ENCODE measurements at regions not wholly inside any gene's neighbourhood (a gene's known extent, or its start where the extent isn't known, plus 50 kb on each side); places are given as distances from the start of the nearest gene placed in this dataset.

DNA sequence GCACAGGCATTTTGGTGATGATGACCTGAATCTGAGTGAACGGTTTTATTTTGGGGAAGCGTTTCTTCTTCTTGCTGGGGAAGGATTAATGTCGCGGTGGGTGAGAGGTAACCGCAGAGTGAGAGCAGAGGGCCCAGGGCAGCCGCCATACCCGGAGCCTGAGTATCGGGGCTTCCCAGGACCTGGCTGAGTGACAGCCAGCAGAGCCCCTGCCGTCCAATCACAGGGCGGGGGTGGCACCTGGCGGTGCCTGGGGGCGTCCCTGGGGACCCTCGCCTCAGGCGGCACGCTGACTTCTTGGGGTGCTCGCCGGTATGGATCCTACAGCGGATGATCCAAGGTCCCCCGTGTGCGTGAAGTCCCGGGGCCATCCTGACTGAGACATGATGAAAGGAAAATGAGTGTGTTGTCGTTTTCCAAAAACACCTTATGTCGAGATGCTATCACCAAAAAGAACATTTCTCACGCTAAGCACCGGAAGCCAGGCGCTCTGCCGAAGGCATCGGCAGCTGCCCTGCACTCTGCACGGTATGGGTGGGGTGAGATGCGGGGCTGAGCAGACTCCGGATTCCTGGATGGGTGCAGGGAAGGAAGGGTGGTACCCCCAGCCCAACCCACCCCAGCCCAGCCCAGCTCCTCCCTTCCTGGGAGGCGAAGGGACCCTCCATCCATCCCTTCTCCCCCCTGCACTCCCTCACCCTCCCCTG is 227.9 kb upstream of the SHH start:
- TF ChIP-seq, protein P1, sequence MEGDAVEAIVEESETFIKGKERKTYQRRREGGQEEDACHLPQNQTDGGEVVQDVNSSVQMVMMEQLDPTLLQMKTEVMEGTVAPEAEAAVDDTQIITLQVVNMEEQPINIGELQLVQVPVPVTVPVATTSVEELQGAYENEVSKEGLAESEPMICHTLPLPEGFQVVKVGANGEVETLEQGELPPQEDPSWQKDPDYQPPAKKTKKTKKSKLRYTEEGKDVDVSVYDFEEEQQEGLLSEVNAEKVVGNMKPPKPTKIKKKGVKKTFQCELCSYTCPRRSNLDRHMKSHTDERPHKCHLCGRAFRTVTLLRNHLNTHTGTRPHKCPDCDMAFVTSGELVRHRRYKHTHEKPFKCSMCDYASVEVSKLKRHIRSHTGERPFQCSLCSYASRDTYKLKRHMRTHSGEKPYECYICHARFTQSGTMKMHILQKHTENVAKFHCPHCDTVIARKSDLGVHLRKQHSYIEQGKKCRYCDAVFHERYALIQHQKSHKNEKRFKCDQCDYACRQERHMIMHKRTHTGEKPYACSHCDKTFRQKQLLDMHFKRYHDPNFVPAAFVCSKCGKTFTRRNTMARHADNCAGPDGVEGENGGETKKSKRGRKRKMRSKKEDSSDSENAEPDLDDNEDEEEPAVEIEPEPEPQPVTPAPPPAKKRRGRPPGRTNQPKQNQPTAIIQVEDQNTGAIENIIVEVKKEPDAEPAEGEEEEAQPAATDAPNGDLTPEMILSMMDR (conservative IDR thresholded peaks at IDR 0.05; ENCODE audit: low read depth, low read length) = no peak
- TF ChIP-seq RAD21 (IDR thresholded peaks at IDR 0.05; ENCODE audit: low read length) (no peak), SMC3 (IDR thresholded peaks at IDR 0.05; ENCODE audit: low read depth, low read length) (no peak), POLR2A (IDR thresholded peaks at IDR 0.05; ENCODE audit: low read depth, low read length) (no peak), MAZ (IDR thresholded peaks at IDR 0.05; ENCODE audit: borderline replicate concordance, low read depth, low read length) (no peak), NFE2L2 (IDR thresholded peaks at IDR 0.05; ENCODE audit: low read depth, low read length) (no peak), CHD1 (IDR thresholded peaks at IDR 0.05; ENCODE audit: low read depth, low read length) (no peak), BHLHE40 (IDR thresholded peaks at IDR 0.05; ENCODE audit: low read depth, low read length) (no peak), RFX5 (IDR thresholded peaks at IDR 0.05; ENCODE audit: low read depth, low read length) (no peak)
- TF ChIP-seq, protein P2, sequence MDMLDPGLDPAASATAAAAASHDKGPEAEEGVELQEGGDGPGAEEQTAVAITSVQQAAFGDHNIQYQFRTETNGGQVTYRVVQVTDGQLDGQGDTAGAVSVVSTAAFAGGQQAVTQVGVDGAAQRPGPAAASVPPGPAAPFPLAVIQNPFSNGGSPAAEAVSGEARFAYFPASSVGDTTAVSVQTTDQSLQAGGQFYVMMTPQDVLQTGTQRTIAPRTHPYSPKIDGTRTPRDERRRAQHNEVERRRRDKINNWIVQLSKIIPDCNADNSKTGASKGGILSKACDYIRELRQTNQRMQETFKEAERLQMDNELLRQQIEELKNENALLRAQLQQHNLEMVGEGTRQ (IDR thresholded peaks at IDR 0.05; ENCODE audit: low read depth, low read length) = no peak
